Endodermal cell (in vitro differentiated cells): ENCODE measurements at regions not wholly inside any gene's neighbourhood (a gene's known extent, or its start where the extent isn't known, plus 50 kb on each side); places are given as distances from the start of the nearest gene placed in this dataset.

Source experiments
- DNase-seq: peaks from one replicate; pipeline ENCODE4 v3.0.0-alpha.2; 2017
- H3K27ac ChIP-seq: 2 replicates; pipeline ENCODE4 v1.5.1; 2013; ENCODE audit warnings: mild to moderate bottlenecking, low read depth, low read length, moderate library complexity
- H3K27me3 ChIP-seq: 2 replicates; pipeline ENCODE4 v1.6.1; 2013; ENCODE audit warnings: mild to moderate bottlenecking, low read length, moderate library complexity; ENCODE audit not compliant: insufficient read depth, control insufficient read depth, poor library complexity, severe bottlenecking
- H3K36me3 ChIP-seq: 2 replicates; pipeline ENCODE4 v1.7.0; 2013; ENCODE audit warnings: mild to moderate bottlenecking, low read length, moderate library complexity; ENCODE audit not compliant: control insufficient read depth, insufficient read depth
- H3K4me1 ChIP-seq: one replicate; pipeline ENCODE4 v1.7.0; 2013; ENCODE audit warnings: low read length; ENCODE audit not compliant: control insufficient read depth, insufficient read depth
- H3K4me3 ChIP-seq: 2 replicates; pipeline ENCODE4 v1.5.1; 2013; ENCODE audit warnings: mild to moderate bottlenecking, low read length, moderate library complexity
- H3K9ac ChIP-seq: 2 replicates; pipeline ENCODE4 v1.6.1; 2013; ENCODE audit warnings: mild to moderate bottlenecking, low read length, moderate library complexity; ENCODE audit not compliant: poor library complexity, severe bottlenecking; ENCODE audit errors: extremely low read depth
- H3K9me3 ChIP-seq: 2 replicates; pipeline ENCODE4 v1.6.1; 2013; ENCODE audit warnings: mild to moderate bottlenecking, low read length, moderate library complexity; ENCODE audit not compliant: control insufficient read depth
- H3K27ac Mint-ChIP-seq: 2 replicates; pipeline ENCODE4 v1.8.0; 2020; ENCODE audit warnings: mixed read lengths
- H3K27me3 Mint-ChIP-seq: 2 replicates; pipeline ENCODE4 v1.8.0; 2021; ENCODE audit warnings: mild to moderate bottlenecking, mixed read lengths; ENCODE audit not compliant: insufficient read depth
- H3K36me3 Mint-ChIP-seq: 2 replicates; pipeline ENCODE4 v1.8.0; 2020; ENCODE audit warnings: low read depth, mixed read lengths
- H3K4me1 Mint-ChIP-seq: 2 replicates; pipeline ENCODE4 v1.8.0; 2020; ENCODE audit warnings: mixed read lengths
- H3K4me3 Mint-ChIP-seq: 2 replicates; pipeline ENCODE4 v1.8.0; 2020; ENCODE audit warnings: mild to moderate bottlenecking, moderate library complexity, mixed read lengths
- H3K9me3 Mint-ChIP-seq: 2 replicates; pipeline ENCODE4 v1.8.0; 2020; ENCODE audit warnings: mild to moderate bottlenecking, mixed read lengths
- WGBS, 2 experiments: methylation state at CpG; one replicate each; pipeline versions ENCODE4 v1.1.5 to v1.1.7; 2013; ENCODE audit warnings: missing lambda C conversion rate in 2 of 2, mixed read lengths in 1 of 2; ENCODE audit not compliant: insufficient coverage in 1 of 2, insufficient read length in 1 of 2; 5-methylcytosine and 5-hydroxymethylcytosine counted together
- TF ChIP-seq, protein P1 (sequence below): fragments of 200-600 bp; sonication (generic); conservative IDR thresholded peaks from 2 replicates; pipeline ENCODE4 v1.5.0; 2021; ENCODE audit warnings: antibody characterized with exemption, mild to moderate bottlenecking

DNA sequence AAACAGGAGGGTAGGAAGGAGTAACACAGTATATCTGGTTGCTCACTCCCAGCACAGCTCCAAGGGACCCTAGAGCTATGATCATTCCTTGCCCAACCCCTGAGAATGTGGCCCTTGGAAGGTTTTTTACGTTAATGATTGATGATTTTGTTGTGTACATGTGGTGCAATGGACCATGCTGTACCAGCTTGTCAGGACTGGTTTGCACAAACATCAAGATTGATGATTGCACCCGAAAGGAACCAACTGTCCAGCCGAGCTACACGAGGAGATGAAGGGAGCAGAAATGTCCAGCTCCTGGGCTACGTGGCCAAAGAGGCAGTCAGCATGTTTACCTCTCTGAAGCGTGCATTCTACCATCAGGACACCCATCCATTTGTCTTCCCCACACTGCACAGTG, 83.2 kb upstream of the USP9X start:
- no peak overlapping the region for H3K27ac ChIP-seq
- TF ChIP-seq, protein P1, sequence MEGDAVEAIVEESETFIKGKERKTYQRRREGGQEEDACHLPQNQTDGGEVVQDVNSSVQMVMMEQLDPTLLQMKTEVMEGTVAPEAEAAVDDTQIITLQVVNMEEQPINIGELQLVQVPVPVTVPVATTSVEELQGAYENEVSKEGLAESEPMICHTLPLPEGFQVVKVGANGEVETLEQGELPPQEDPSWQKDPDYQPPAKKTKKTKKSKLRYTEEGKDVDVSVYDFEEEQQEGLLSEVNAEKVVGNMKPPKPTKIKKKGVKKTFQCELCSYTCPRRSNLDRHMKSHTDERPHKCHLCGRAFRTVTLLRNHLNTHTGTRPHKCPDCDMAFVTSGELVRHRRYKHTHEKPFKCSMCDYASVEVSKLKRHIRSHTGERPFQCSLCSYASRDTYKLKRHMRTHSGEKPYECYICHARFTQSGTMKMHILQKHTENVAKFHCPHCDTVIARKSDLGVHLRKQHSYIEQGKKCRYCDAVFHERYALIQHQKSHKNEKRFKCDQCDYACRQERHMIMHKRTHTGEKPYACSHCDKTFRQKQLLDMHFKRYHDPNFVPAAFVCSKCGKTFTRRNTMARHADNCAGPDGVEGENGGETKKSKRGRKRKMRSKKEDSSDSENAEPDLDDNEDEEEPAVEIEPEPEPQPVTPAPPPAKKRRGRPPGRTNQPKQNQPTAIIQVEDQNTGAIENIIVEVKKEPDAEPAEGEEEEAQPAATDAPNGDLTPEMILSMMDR: no peak
- H3K9ac ChIP-seq: no peak overlapping the region
- H3K27me3 ChIP-seq: no peaks in the 10 kb centered on the region
- H3K36me3 Mint-ChIP-seq: no peaks in the 10 kb centered on the region
- H3K9me3 Mint-ChIP-seq: peaks cover 23% of the 10 kb centered on the region
- no peaks in the 10 kb centered on the region for H3K27me3 Mint-ChIP-seq
- H3K4me3 Mint-ChIP-seq: no peak overlapping the region
- H3K4me3 ChIP-seq: no peak overlapping the region
- 89 to 95% methylated on average over 3 to 6 of the region's 6 CpGs for WGBS, 2 experiments
- H3K4me1 ChIP-seq: no peaks in the 10 kb centered on the region
- DNase-seq: no peak
- H3K4me1 Mint-ChIP-seq: peaks cover 6% of the 10 kb centered on the region
- no peaks in the 10 kb centered on the region for H3K36me3 ChIP-seq
- no peaks in the 10 kb centered on the region for H3K9me3 ChIP-seq
- H3K27ac Mint-ChIP-seq: no peak overlapping the region

DNA sequence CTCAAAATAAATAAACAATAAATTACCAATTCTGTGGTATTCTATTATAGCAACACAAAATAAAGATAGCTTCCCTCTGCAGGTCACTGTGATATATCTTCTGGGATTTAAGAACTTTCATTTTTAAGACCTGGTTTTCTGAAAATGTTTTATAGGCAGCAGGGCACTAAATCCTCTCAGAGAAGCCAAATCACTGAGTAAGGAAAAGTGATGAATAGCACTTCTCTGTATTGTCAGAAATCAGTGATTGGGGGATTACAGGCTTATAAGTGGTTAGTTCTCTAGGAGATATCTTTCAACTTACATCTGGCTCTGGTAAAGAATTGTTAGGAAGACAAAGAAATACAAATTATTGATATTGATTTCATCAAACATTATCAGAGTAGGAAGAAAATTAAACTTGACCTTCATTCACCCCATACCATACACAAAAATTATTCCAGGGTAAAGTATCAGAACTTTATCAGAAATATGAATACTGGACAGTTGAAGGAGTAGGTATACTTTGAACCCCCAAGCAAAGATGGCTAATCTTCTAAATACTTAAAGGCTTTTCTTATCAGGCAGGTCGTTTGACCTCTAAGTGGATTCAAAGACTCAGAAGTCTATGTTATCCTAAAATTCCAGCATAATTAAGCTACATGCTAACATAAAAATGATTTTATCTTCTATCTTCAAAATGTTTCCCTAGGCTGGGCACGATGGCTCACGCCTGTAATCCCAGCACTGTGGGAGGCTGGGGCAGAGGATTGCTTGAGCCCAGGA, 81.6 kb upstream of the USP9X start:
- Mint-ChIP-seq H3K4me3 (no peak overlapping the region), H3K9me3 (peaks cover 26% of the 10 kb centered on the region), H3K4me1 (peaks cover 6% of the 10 kb centered on the region), H3K27me3 (no peaks in the 10 kb centered on the region), H3K27ac (no peak overlapping the region), H3K36me3 (no peaks in the 10 kb centered on the region)
- no peaks in the 10 kb centered on the region for H3K27me3 ChIP-seq
- no peak overlapping the region for H3K9ac ChIP-seq
- no peak overlapping the region for H3K27ac ChIP-seq
- no peaks in the 10 kb centered on the region for H3K9me3 ChIP-seq
- no peak overlapping the region for H3K4me3 ChIP-seq
- H3K36me3 ChIP-seq: no peaks in the 10 kb centered on the region
- DNase-seq: no peak
- TF ChIP-seq, protein P1: no peak
- 57 to 75% methylated on average over 1 to 3 of the region's 3 CpGs for WGBS, 2 experiments
- no peaks in the 10 kb centered on the region for H3K4me1 ChIP-seq

DNA sequence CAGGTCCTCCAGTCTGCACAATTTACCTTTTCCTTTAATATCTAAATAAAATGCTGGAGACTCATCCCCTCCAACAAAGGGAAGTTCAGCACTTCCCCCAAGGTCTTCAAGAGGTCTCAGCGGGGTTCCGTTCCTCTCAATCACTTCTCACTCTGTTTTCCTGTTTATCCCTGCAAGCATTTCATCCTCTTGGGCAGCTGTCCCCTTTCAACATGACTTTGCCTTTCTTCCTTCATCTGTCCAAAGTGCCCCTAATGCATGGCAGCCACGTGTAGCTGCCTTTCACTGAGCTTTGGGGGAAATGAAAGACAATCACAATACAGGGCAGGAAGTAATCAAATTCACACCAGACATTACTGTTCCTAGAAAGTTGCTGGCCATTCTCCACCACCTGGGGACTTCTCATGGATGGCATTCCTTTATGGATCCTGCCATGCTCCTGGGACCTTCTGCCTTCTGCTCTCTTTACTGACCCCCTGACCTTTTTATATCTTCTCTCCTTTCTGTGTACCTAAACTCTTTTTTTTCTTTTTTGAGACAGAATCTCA, 79.7 kb upstream of the USP9X start:
- H3K36me3 Mint-ChIP-seq: no peaks in the 10 kb centered on the region
- H3K4me1 Mint-ChIP-seq: peaks cover 6% of the 10 kb centered on the region
- Histone ChIP-seq H3K4me1 (no peaks in the 10 kb centered on the region), H3K27me3 (no peaks in the 10 kb centered on the region), H3K9me3 (no peaks in the 10 kb centered on the region), H3K9ac (no peak overlapping the region), H3K4me3 (no peak overlapping the region), H3K36me3 (no peaks in the 10 kb centered on the region), H3K27ac (no peak overlapping the region)
- H3K27me3 Mint-ChIP-seq: no peaks in the 10 kb centered on the region
- TF ChIP-seq, protein P1: no peak
- H3K9me3 Mint-ChIP-seq: peaks cover 31% of the 10 kb centered on the region
- WGBS, 2 experiments: 0 to 32% methylated on average over 1 to 3 of the region's 3 CpGs
- no peak overlapping the region for H3K4me3 Mint-ChIP-seq
- peak overlapping the region; percentile 53 for H3K27ac Mint-ChIP-seq
- DNase-seq: peak; percentile 80
